GM23338 (cell line): ENCODE measurements at regions not wholly inside any gene's neighbourhood (a gene's known extent, or its start where the extent isn't known, plus 50 kb on each side); places are given as distances from the start of the nearest gene placed in this dataset.

Experiments
- ATAC-seq: fragments of 200-7000 bp; cut with Tn5 transposase; 3 replicates; pipeline ENCODE4 v1.9.1; 2020
- DNase-seq: peaks from one replicate; pipeline ENCODE4 v3.0.0-alpha.2; 2015; ENCODE audit warnings: low spot score
- H2AFZ ChIP-seq: fragments of 200-600 bp; sonication (generic); 2 replicates; pipeline ENCODE4 v1.8.0; 2016; ENCODE audit warnings: antibody characterized with exemption, mild to moderate bottlenecking, moderate library complexity
- H3F3A ChIP-seq: fragments of 200-600 bp; sonication (generic); replicated peaks from 2 replicates; pipeline ENCODE4 v1.8.0; 2017; ENCODE audit warnings: antibody characterized with exemption, mixed run types, low read depth
- H3K27ac ChIP-seq: fragments of 200-600 bp; sonication (generic); 2 replicates; pipeline ENCODE4 v1.6.1; 2016; ENCODE audit warnings: low read depth
- H3K27me3 ChIP-seq: fragments of 200-600 bp; sonication (generic); 2 replicates; pipeline ENCODE4 v1.8.0; 2016; ENCODE audit warnings: mild to moderate bottlenecking, mixed run types, moderate library complexity; ENCODE audit not compliant: insufficient read depth
- H3K36me3 ChIP-seq: fragments of 200-600 bp; sonication (generic); 2 replicates; pipeline ENCODE4 v1.8.0; 2016; ENCODE audit warnings: mild to moderate bottlenecking; ENCODE audit not compliant: insufficient read depth
- H3K4me1 ChIP-seq: fragments of 200-600 bp; sonication (generic); 2 replicates; pipeline ENCODE4 v1.8.0; 2016; ENCODE audit warnings: mild to moderate bottlenecking, moderate library complexity; ENCODE audit not compliant: insufficient read depth
- H3K4me2 ChIP-seq: fragments of 200-600 bp; sonication (generic); 2 replicates; pipeline ENCODE4 v1.7.1; 2017; ENCODE audit warnings: mixed run types
- H3K4me3 ChIP-seq: fragments of 200-600 bp; sonication (generic); 2 replicates; pipeline ENCODE4 v1.6.1; 2016; ENCODE audit warnings: mixed run types
- H3K79me2 ChIP-seq: fragments of 200-600 bp; sonication (generic); replicated peaks from 2 replicates; pipeline ENCODE4 v1.8.0; 2017; ENCODE audit warnings: mild to moderate bottlenecking; ENCODE audit not compliant: insufficient read depth
- H3K9me2 ChIP-seq: fragments of 200-600 bp; sonication (generic); 2 replicates; pipeline ENCODE4 v1.8.0; 2017; ENCODE audit not compliant: insufficient read depth
- H4K20me1 ChIP-seq: fragments of 200-600 bp; sonication (generic); replicated peaks from 2 replicates; pipeline ENCODE4 v1.8.0; 2017; ENCODE audit warnings: mild to moderate bottlenecking; ENCODE audit not compliant: insufficient read depth
- H3K27ac Mint-ChIP-seq: 2 replicates; pipeline ENCODE4 v1.8.0; 2020; ENCODE audit warnings: inconsistent platforms, mild to moderate bottlenecking, moderate library complexity, mixed read lengths
- H3K27me3 Mint-ChIP-seq: 3 replicates; pipeline ENCODE4 v1.8.0; 2022; ENCODE audit warnings: low read depth, mild to moderate bottlenecking, moderate library complexity, mixed read lengths, inconsistent platforms; ENCODE audit not compliant: insufficient read depth, poor library complexity
- H3K36me3 Mint-ChIP-seq: 3 replicates; pipeline ENCODE4 v1.8.0; 2021; ENCODE audit warnings: low read depth, mild to moderate bottlenecking, inconsistent platforms, moderate library complexity, mixed read lengths
- H3K4me1 Mint-ChIP-seq: 3 replicates; pipeline ENCODE4 v1.8.0; 2020; ENCODE audit warnings: mild to moderate bottlenecking, inconsistent platforms, mixed read lengths
- H3K4me3 Mint-ChIP-seq: 3 replicates; pipeline ENCODE4 v1.8.0; 2021; ENCODE audit warnings: moderate library complexity, mild to moderate bottlenecking, inconsistent platforms, mixed read lengths
- H3K9me3 Mint-ChIP-seq: 3 replicates; pipeline ENCODE4 v1.8.0; 2020; ENCODE audit warnings: moderate library complexity, mild to moderate bottlenecking, inconsistent platforms, mixed read lengths
- CREB1 ChIP-seq: fragments of 250-450 bp; sonication (Bioruptor Pico); IDR thresholded peaks from 2 replicates; pipeline ENCODE4 v1.5.0; 2020; ENCODE audit warnings: low read depth, mild to moderate bottlenecking, moderate library complexity
- EZH2 ChIP-seq: fragments of 200-600 bp; sonication (generic); IDR thresholded peaks from one replicate; pipeline ENCODE4 v1.8.0; 2017; ENCODE audit warnings: antibody characterized with exemption, mild to moderate bottlenecking, low read depth; ENCODE audit not compliant: unreplicated experiment
- EZH2phosphoT487 ChIP-seq: fragments of 200-600 bp; sonication (generic); IDR thresholded peaks from one replicate; pipeline ENCODE4 v1.8.1; 2018; ENCODE audit warnings: antibody characterized with exemption; ENCODE audit not compliant: unreplicated experiment
- JUNB ChIP-seq: IDR thresholded peaks from one replicate; pipeline ENCODE4 v1.6.1; 2016; ENCODE audit warnings: antibody characterized with exemption; ENCODE audit not compliant: unreplicated experiment
- NANOG ChIP-seq: IDR thresholded peaks from 2 replicates; pipeline ENCODE4 v1.6.1; 2016; ENCODE audit warnings: antibody characterized with exemption, borderline replicate concordance
- POLR2AphosphoS5 ChIP-seq: IDR thresholded peaks from 2 replicates; pipeline ENCODE4 v1.6.1; 2016; ENCODE audit warnings: antibody characterized with exemption, low read depth
- STAT1 ChIP-seq: IDR thresholded peaks from one replicate; pipeline ENCODE4 v1.6.1; 2016; ENCODE audit warnings: antibody characterized with exemption; ENCODE audit not compliant: unreplicated experiment
- ZNF114 ChIP-seq: fragments of 250-450 bp; sonication (Bioruptor Pico); IDR thresholded peaks from 2 replicates; pipeline ENCODE4 v1.5.0; 2020; ENCODE audit warnings: mild to moderate bottlenecking, moderate library complexity
- ZNF331 ChIP-seq: fragments of 250-450 bp; sonication (Bioruptor Pico); IDR thresholded peaks from 2 replicates; pipeline ENCODE4 v1.5.0; 2020; ENCODE audit warnings: low read depth, mild to moderate bottlenecking, moderate library complexity
- TF ChIP-seq, protein P1 (sequence below): fragments of 250-450 bp; sonication (Bioruptor Pico); IDR thresholded peaks from 2 replicates; pipeline ENCODE4 v1.5.0; 2020; ENCODE audit warnings: mild to moderate bottlenecking, moderate library complexity
- TF ChIP-seq, protein P2 (sequence below), 2 experiments: fragments of 200-600 bp in 1 of 2; sonication (generic) in 1 of 2; conservative IDR thresholded peaks; 2 replicates each; pipeline versions ENCODE4 v1.5.1 to v1.6.1; 2016 to 2017; ENCODE audit warnings: antibody characterized with exemption in 2 of 2, low read depth in 2 of 2, mild to moderate bottlenecking in 2 of 2, moderate library complexity in 1 of 2
- TF ChIP-seq, protein P3 (sequence below): IDR thresholded peaks from one replicate; pipeline ENCODE4 v1.6.1; 2018; ENCODE audit warnings: antibody characterized with exemption; ENCODE audit not compliant: unreplicated experiment
- TF ChIP-seq, protein P4 (sequence below): IDR thresholded peaks from 2 replicates; pipeline ENCODE4 v1.6.1; 2016; ENCODE audit warnings: antibody characterized with exemption

DNA sequence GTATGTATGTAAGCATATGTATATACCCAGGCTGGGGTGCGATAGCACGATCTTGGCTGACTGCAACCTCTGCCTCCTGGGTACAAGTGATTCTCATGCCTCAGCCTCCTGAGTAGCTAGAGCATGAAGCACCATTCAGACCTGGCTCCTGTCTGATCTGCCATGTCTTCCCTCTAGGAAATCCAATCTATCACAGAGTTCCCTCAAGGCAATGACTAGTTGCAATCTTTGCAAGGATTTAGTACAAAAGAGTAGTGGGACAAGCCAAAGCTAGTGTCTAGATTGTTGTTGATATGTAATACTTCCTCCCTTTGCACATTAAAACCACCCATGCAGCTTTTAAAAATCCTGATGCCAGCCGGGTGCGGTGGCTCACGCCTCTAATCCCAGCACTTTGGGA is 60.5 kb upstream of the PRKAR2B start:
- peaks cover 8% of the 10 kb centered on the region for H3K4me1 Mint-ChIP-seq
- no peak overlapping the region for H2AFZ ChIP-seq
- H3K4me3 ChIP-seq = no peak overlapping the region
- no peaks in the 10 kb centered on the region for H3K36me3 ChIP-seq
- no peak overlapping the region for H3K27ac ChIP-seq
- H3K4me3 Mint-ChIP-seq = no peak overlapping the region
- H3K79me2 ChIP-seq = no peaks in the 10 kb centered on the region
- no peaks in the 10 kb centered on the region for H3K36me3 Mint-ChIP-seq
- H3K9me3 Mint-ChIP-seq = no peaks in the 10 kb centered on the region
- H3K27me3 ChIP-seq = no peaks in the 10 kb centered on the region
- H3K27me3 Mint-ChIP-seq = peaks cover 3% of the 10 kb centered on the region
- no peak for DNase-seq
- no peak overlapping the region for H3K4me2 ChIP-seq
- H3F3A ChIP-seq = no peaks in the 10 kb centered on the region
- peaks cover 4% of the 10 kb centered on the region; the same call in 1 of the 2 replicates for H3K4me1 ChIP-seq
- no peaks in the 10 kb centered on the region for H4K20me1 ChIP-seq
- TF ChIP-seq NANOG = no peak
- TF ChIP-seq, protein P1, sequence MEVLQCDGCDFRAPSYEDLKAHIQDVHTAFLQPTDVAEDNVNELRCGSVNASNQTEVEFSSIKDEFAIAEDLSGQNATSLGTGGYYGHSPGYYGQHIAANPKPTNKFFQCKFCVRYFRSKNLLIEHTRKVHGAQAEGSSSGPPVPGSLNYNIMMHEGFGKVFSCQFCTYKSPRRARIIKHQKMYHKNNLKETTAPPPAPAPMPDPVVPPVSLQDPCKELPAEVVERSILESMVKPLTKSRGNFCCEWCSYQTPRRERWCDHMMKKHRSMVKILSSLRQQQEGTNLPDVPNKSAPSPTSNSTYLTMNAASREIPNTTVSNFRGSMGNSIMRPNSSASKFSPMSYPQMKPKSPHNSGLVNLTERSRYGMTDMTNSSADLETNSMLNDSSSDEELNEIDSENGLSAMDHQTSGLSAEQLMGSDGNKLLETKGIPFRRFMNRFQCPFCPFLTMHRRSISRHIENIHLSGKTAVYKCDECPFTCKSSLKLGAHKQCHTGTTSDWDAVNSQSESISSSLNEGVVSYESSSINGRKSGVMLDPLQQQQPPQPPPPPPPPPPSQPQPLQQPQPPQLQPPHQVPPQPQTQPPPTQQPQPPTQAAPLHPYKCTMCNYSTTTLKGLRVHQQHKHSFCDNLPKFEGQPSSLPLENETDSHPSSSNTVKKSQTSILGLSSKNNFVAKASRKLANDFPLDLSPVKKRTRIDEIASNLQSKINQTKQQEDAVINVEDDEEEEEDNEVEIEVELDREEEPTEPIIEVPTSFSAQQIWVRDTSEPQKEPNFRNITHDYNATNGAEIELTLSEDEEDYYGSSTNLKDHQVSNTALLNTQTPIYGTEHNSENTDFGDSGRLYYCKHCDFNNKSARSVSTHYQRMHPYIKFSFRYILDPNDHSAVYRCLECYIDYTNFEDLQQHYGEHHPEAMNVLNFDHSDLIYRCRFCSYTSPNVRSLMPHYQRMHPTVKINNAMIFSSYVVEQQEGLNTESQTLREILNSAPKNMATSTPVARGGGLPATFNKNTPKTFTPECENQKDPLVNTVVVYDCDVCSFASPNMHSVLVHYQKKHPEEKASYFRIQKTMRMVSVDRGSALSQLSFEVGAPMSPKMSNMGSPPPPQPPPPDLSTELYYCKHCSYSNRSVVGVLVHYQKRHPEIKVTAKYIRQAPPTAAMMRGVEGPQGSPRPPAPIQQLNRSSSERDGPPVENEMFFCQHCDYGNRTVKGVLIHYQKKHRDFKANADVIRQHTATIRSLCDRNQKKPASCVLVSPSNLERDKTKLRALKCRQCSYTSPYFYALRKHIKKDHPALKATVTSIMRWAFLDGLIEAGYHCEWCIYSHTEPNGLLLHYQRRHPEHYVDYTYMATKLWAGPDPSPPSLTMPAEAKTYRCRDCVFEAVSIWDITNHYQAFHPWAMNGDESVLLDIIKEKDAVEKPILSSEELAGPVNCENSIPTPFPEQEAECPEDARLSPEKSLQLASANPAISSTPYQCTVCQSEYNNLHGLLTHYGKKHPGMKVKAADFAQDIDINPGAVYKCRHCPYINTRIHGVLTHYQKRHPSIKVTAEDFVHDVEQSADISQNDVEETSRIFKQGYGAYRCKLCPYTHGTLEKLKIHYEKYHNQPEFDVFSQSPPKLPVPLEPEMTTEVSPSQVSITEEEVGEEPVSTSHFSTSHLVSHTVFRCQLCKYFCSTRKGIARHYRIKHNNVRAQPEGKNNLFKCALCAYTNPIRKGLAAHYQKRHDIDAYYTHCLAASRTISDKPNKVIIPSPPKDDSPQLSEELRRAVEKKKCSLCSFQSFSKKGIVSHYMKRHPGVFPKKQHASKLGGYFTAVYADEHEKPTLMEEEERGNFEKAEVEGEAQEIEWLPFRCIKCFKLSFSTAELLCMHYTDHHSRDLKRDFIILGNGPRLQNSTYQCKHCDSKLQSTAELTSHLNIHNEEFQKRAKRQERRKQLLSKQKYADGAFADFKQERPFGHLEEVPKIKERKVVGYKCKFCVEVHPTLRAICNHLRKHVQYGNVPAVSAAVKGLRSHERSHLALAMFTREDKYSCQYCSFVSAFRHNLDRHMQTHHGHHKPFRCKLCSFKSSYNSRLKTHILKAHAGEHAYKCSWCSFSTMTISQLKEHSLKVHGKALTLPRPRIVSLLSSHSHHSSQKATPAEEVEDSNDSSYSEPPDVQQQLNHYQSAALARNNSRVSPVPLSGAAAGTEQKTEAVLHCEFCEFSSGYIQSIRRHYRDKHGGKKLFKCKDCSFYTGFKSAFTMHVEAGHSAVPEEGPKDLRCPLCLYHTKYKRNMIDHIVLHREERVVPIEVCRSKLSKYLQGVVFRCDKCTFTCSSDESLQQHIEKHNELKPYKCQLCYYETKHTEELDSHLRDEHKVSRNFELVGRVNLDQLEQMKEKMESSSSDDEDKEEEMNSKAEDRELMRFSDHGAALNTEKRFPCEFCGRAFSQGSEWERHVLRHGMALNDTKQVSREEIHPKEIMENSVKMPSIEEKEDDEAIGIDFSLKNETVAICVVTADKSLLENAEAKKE = no peak
- TF ChIP-seq, protein P2, sequence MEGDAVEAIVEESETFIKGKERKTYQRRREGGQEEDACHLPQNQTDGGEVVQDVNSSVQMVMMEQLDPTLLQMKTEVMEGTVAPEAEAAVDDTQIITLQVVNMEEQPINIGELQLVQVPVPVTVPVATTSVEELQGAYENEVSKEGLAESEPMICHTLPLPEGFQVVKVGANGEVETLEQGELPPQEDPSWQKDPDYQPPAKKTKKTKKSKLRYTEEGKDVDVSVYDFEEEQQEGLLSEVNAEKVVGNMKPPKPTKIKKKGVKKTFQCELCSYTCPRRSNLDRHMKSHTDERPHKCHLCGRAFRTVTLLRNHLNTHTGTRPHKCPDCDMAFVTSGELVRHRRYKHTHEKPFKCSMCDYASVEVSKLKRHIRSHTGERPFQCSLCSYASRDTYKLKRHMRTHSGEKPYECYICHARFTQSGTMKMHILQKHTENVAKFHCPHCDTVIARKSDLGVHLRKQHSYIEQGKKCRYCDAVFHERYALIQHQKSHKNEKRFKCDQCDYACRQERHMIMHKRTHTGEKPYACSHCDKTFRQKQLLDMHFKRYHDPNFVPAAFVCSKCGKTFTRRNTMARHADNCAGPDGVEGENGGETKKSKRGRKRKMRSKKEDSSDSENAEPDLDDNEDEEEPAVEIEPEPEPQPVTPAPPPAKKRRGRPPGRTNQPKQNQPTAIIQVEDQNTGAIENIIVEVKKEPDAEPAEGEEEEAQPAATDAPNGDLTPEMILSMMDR (conservative IDR thresholded peaks at IDR 0.05; ENCODE audit: low read depth in 2 of 2) = no peak
- TF ChIP-seq CREB1 (CRISPR knock-in tag) = no peak
- no peak for TF ChIP-seq EZH2
- no peak for TF ChIP-seq EZH2phosphoT487
- no peak for TF ChIP-seq ZNF114 (CRISPR knock-in tag)
- no peak for TF ChIP-seq JUNB
- TF ChIP-seq ZNF331 (CRISPR knock-in tag) = no peak
- TF ChIP-seq STAT1 = no peak
- TF ChIP-seq, protein P3, sequence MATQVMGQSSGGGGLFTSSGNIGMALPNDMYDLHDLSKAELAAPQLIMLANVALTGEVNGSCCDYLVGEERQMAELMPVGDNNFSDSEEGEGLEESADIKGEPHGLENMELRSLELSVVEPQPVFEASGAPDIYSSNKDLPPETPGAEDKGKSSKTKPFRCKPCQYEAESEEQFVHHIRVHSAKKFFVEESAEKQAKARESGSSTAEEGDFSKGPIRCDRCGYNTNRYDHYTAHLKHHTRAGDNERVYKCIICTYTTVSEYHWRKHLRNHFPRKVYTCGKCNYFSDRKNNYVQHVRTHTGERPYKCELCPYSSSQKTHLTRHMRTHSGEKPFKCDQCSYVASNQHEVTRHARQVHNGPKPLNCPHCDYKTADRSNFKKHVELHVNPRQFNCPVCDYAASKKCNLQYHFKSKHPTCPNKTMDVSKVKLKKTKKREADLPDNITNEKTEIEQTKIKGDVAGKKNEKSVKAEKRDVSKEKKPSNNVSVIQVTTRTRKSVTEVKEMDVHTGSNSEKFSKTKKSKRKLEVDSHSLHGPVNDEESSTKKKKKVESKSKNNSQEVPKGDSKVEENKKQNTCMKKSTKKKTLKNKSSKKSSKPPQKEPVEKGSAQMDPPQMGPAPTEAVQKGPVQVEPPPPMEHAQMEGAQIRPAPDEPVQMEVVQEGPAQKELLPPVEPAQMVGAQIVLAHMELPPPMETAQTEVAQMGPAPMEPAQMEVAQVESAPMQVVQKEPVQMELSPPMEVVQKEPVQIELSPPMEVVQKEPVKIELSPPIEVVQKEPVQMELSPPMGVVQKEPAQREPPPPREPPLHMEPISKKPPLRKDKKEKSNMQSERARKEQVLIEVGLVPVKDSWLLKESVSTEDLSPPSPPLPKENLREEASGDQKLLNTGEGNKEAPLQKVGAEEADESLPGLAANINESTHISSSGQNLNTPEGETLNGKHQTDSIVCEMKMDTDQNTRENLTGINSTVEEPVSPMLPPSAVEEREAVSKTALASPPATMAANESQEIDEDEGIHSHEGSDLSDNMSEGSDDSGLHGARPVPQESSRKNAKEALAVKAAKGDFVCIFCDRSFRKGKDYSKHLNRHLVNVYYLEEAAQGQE = no peak
- TF ChIP-seq, protein P4, sequence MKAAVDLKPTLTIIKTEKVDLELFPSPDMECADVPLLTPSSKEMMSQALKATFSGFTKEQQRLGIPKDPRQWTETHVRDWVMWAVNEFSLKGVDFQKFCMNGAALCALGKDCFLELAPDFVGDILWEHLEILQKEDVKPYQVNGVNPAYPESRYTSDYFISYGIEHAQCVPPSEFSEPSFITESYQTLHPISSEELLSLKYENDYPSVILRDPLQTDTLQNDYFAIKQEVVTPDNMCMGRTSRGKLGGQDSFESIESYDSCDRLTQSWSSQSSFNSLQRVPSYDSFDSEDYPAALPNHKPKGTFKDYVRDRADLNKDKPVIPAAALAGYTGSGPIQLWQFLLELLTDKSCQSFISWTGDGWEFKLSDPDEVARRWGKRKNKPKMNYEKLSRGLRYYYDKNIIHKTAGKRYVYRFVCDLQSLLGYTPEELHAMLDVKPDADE = no peak
- no peak for TF ChIP-seq POLR2AphosphoS5
- H3K27ac Mint-ChIP-seq = no peak overlapping the region
- peaks cover 8% of the 10 kb centered on the region; the same call in 1 of the 2 replicates for H3K9me2 ChIP-seq
- no peak for ATAC-seq
